ENCODE measurements at regions not wholly inside any gene's neighbourhood (a gene's known extent, or its start where the extent isn't known, plus 50 kb on each side); places are given as distances from the start of the nearest gene placed in this dataset.

DNA sequence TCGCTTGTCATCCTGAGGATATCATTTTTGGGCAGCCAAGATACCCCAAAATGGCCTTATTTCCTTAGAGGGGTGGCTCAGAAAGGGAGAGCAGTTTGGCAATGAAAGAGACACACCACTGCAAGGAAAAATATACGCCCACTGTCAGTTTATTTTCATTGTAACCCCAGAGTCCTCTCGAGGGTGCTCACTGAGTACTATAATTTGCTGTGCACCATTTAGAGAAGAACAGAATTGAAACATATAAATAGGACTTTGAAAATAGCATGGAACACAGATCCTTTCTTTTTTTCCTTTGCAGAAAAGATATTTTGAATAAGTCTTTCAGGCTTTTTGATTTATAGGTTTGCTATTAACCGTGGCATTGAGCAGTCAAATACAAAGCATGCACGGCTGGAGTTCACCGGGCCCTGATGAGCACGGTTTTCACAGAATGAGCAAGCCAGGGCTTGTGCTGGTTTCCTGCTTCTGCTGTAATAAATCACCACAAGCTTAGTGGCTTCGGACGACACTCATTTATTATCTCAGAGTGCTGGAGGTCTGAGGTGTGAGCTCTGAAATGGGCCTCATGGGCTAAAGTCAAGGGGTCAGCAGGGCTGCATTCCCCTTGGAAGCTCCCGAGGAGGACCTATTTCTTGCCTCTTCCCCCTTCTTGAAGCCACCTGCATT, 152.3 kb downstream of the ZNF664 start:
- no peak overlapping the region for H3K4me3 ChIP-seq (replicated peaks; ENCODE audit: low read depth, low read length)
- TF ChIP-seq, protein P1, sequence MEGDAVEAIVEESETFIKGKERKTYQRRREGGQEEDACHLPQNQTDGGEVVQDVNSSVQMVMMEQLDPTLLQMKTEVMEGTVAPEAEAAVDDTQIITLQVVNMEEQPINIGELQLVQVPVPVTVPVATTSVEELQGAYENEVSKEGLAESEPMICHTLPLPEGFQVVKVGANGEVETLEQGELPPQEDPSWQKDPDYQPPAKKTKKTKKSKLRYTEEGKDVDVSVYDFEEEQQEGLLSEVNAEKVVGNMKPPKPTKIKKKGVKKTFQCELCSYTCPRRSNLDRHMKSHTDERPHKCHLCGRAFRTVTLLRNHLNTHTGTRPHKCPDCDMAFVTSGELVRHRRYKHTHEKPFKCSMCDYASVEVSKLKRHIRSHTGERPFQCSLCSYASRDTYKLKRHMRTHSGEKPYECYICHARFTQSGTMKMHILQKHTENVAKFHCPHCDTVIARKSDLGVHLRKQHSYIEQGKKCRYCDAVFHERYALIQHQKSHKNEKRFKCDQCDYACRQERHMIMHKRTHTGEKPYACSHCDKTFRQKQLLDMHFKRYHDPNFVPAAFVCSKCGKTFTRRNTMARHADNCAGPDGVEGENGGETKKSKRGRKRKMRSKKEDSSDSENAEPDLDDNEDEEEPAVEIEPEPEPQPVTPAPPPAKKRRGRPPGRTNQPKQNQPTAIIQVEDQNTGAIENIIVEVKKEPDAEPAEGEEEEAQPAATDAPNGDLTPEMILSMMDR (IDR thresholded peaks at IDR 0.05; ENCODE audit: low read depth, low read length, missing control alignments), result no peak
- DNase-seq (ENCODE audit: extremely low read depth, low read depth), result no peak

DNA sequence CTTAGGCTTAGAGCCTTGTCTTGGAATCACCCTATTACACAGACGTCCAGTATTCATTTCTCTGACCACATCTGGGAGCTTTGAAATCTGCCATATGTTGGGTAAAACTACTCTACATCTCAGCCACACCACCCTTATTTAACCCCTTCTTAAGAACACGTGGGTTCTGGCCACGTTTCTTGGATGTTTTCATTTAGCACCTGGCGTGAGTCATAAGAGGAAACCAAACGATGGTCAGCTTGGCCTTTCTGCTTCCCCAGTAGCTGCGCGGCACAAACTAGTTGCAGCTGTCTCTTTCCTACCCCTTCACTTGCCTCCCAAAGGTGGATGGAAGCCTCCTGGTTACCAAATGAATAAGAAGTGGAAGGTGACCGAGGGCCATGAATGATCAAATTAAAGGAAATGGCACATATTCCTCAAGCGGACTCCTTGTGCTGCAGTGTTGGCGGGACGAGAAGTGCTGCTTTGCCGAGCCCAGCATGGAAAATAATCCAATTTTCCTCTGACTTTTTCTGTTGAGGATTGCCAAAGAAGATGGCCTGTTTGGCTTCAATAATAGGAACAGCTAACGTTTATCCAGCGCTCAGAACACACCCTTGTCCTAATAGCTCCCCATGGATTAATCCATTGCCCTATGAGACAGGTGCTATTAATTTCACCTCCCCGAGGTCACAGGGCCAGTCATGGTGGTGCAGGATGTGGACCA, 154.1 kb downstream of the ZNF664 start:
- TF ChIP-seq, protein P1 (IDR thresholded peaks at IDR 0.05; ENCODE audit: low read depth, low read length, missing control alignments), result no peak
- no peak overlapping the region for H3K4me3 ChIP-seq (replicated peaks; ENCODE audit: low read depth, low read length)
- peak; percentile 56 for DNase-seq (ENCODE audit: extremely low read depth, low read depth)

DNA sequence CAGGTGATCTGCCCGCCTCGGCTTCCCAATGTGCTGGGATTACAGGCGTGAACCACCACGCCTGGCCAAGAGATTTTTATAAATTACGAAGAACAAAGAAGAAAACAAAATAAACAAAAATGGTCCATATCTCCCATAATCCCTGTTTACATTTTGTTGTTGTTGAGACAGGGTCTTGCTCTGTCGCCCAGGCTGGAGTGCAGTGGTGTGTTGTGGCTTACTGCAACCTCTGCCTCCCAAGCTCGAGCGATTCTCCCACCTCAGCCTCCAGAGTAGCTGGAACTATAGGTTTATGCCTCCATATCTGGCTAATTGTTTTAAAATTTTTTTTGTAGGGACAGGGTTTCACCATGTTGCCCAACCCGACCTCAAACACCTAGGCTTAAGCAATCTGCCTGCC, 156.1 kb downstream of the ZNF664 start:
- no peak overlapping the region for H3K4me3 ChIP-seq (replicated peaks; ENCODE audit: low read depth, low read length)
- TF ChIP-seq, protein P1 (IDR thresholded peaks at IDR 0.05; ENCODE audit: low read depth, low read length, missing control alignments), result no peak
- no peak for DNase-seq (ENCODE audit: extremely low read depth, low read depth)

DNA sequence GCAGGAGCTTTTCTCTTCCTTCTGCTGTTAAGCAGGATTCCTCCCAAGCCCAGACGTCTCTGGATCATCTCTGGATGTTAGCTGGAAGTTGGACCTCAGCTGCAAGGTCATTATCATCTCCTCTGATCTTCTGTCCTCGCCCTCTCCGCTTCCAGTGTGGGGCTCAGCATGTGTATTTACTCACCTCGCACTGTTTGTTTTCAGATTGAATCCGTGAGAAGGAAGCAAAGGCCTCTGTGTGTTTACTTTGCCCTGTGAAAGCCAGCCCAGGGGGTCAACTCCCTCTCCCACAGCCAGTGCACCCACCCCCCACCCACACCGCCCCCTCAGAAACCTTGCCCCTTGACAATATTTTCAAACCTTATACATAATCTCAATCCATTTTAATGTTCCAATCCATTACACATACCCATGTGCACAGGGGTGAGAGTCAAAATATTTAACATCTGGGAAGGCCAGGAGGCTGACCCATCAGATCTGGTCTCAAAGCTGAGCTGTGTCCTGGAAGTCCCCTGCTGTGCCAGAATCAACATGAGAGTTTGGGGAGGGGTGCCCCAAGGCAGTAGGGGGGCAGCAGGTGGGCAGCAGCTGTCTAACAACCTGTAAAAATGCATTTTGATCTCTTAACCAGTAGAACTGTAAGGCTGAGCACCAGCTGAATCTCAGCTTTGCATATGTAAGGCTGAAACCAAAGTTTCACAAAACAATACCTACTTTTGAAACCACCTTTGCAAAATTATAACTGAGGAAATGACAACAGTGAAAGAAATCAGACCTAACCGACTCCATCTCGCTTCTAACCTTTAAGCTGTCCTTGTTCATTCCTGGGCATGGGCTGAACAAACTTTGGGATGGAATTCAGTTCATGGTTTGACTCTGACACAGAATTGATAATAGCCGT, 157.9 kb downstream of the ZNF664 start:
- no peak overlapping the region for H3K4me3 ChIP-seq (replicated peaks; ENCODE audit: low read depth, low read length)
- TF ChIP-seq, protein P1 (IDR thresholded peaks at IDR 0.05; ENCODE audit: low read depth, low read length, missing control alignments), result no peak
- DNase-seq (ENCODE audit: extremely low read depth, low read depth), result no peak

DNA sequence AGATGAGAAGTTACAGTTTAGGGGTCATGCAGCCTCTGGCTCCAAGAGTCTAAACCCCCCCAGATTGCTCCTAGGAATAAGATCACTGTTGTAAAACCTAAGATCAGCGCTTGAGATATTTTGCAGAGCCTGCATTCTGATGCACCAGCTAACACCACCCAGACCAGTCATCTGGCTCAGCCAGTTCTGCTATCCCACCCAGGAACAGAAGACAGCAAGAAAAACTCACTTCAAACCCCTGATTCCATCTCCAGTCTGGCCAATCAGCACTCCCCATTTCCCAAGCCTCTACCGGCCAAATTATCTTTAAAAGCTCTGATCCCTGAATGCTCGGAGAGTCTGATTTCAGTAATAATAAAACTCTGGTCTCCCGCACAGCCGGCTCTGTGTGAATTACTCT, 158.6 kb downstream of the ZNF664 start:
- TF ChIP-seq, protein P1 (IDR thresholded peaks at IDR 0.05; ENCODE audit: low read depth, low read length, missing control alignments), result no peak
- no peak for DNase-seq (ENCODE audit: extremely low read depth, low read depth)
- no peak overlapping the region for H3K4me3 ChIP-seq (replicated peaks; ENCODE audit: low read depth, low read length)

DNA sequence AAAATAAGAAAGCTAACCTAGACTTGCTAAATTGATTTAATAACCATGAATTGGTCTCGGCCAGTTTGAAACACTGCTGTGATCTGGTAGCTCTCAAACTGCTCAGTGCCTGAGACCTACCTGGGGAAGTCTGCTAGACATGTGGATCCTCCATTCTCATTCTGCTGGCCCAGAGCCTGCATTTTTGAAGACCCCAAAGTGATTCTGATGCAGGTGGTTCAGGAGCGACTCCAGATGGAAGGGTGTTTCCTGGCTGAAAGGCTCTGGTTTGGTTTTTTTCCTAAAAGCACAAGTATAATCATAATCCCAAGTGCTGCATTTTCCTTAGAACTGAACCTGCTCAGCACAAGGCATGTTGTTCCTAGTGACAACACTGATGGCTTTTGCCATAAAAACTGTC, 159.5 kb downstream of the ZNF664 start:
- DNase-seq (ENCODE audit: extremely low read depth, low read depth), result no peak
- TF ChIP-seq, protein P1 (IDR thresholded peaks at IDR 0.05; ENCODE audit: low read depth, low read length, missing control alignments), result no peak
- H3K4me3 ChIP-seq (replicated peaks; ENCODE audit: low read depth, low read length), result no peak overlapping the region

All from HFF-Myc (cell line).